Activated gamma-delta T cell (primary cell): ENCODE measurements at regions not wholly inside any gene's neighbourhood (a gene's known extent, or its start where the extent isn't known, plus 50 kb on each side); places are given as distances from the start of the nearest gene placed in this dataset.

Experiments used
- DNase-seq: peaks from one replicate; lab custom pipeline; 2025; lab: John Stamatoyannopoulos, UW

GRCh38 chr6:20313051-20313450 lies 88.6 kb upstream of the E2F3 start:
- DNase-seq, result no peak

DNA sequence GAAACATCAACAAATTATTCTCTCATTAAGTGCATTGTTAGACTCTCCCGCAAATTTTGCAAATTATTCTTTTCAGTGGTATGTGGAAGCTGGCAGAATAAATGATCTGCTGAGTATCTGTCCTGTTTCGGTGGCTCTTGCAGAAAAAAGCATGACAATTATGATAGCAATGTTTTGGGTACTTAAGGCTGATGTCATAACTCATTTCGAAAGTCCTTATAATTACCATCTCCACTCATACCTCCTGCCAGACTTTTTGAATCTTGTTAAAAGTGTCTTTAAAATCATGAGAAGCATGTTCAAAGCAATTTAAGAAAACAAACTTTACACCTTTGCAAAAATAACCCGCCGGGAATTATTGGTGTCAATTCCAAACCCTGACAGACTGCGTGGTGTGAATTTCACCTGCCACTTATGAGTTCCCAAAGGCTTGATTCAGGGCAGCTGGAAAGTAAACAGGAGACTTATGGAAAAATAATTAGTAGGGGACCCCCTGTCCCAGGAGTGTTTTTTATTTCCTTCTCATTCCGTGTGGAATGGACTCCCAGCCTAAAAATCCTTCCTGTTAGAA lies 87.6 kb upstream of the E2F3 start:
- no peak for DNase-seq

DNA sequence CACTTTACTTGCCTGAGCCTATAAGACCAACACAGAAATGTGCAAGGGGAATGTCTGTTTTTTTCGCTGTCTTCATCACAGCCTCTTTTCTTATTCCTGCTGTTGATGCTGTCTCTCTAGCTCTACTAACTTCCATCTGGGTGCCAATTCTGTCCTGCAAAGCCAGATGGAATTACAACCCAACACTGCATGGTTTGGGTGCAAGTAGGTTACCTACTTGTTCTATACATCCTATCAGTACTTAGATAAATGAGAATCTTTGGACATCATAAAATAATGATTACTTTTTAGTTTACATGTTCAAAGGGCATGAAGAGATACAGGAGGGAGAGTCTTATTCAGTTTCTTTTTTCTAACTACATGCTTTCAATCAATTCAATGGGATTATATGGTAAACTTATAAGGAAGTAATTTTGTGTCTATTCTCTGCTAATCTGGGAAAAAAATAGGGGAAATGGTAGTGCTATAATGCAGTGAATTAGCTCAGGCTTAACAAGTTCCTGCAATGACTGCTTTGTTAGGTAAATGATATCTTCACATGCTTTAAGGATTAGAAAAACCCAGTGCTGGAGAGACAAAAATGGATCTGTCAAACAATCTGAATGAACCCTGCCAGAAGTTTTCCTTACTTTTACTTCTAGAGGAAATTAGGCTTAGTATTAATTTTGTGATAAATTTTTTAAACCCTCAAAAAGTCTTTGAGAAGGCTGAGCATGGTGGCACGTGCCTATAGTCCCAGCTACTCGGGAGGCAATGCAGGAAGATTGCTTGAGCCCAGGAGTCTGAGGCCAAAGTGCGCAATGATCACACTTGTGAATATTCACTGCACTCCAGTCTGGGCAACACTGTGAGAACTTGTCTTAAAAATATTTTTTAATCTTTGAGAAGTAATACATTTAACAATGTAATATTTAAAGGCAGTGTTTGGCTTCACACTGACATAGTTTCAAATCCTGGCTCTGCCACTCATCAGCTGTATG lies 86.5 kb upstream of the E2F3 start:
- DNase-seq, result no peak

DNA sequence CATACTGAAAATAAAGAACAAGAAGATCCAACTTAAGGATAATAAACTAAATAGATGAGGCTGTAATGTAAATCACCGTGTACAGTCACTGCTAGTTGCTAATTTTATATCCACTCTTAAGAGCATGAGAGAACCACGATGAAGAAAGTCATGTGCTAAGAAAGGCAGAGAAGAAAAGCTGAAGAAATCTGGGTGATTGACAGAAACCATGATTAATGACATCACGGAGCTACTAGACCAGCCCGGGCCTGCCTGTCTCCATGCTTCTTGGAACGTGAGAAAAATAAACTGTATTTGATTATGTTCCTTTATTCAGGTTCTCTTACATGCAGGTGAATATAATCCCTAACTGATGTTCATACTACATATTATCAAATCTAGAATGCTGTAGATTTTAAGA lies 84.2 kb upstream of the E2F3 start:
- no peak for DNase-seq

GRCh38 chr6:20318851-20319387 lies 82.8 kb upstream of the E2F3 start:
- no peak for DNase-seq

- peak; percentile 38 for DNase-seq
Observed at GRCh38 chr6:20319520-20320357, 81.9 kb upstream of the E2F3 start.

- no peak for DNase-seq
Observed at GRCh38 chr6:20325641-20326421, 75.8 kb upstream of the E2F3 start.

DNA sequence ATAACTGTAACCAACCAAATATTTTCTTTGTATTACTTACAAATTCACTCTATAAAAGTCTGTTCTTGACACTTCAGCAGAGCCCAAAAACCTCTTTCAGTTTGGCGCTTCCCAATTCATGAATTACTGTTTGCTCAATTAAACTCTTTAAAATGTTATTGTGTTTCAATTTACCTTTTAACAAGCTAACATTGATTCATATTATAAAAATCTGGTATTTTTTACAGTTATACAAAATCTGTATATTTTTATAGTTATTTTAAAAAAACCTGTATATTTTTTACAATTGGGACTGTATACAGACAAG lies 75.3 kb upstream of the E2F3 start:
- DNase-seq, result no peak

- DNase-seq, result no peak
Observed at GRCh38 chr6:20327141-20327540, 74.5 kb upstream of the E2F3 start.

DNA sequence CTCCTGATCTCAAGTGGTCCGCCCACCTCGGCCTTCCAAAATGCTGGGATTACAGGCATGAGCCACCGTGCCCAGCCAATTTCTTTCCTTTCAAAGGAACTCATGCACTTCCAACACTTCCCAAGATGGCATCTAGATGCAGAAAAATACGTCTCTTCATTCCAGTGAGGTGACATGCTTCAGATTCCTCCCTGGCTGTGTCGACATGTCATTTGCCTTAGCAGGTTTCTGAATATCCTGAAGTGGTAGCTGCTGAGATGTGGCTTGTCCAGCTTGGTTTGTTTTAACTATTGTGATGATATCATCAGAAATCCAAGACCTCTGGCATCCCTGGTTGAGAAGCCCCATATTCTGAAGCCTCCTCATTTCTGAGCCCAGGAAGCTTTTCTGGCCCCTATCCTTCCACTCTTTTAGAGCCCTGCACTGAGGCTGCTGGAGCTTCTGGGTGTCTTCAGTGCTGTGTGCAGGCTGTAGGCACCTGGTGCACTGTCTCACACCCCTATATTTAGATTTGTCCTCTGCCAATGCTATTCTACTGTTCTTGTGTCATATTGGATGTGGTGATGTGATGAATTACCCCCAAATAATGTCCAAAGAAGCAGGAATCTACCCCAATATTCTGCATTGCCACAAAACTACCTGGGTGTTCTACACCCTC lies 73.3 kb upstream of the E2F3 start:
- no peak for DNase-seq

DNA sequence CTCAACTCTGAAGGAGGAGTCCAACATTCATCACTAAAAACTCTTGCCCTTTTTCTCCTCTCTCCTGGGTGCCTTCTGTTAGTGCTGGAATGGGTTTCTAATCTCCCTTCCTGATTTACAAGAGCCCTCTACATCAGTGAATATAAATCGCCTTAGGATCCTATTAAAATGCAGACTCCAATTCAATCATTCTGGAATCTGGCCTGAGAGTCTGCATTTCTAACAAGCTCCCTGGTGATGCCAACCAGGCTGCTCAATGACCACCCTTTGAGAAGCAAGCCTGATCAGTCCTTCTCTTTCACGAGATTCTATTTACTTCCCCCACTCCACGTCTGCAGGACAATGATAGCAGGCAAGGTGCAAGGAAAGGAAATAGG lies 72.8 kb upstream of the E2F3 start:
- no peak for DNase-seq

- DNase-seq, result no peak
Observed at GRCh38 chr6:20331042-20331441, 70.6 kb upstream of the E2F3 start.

DNA sequence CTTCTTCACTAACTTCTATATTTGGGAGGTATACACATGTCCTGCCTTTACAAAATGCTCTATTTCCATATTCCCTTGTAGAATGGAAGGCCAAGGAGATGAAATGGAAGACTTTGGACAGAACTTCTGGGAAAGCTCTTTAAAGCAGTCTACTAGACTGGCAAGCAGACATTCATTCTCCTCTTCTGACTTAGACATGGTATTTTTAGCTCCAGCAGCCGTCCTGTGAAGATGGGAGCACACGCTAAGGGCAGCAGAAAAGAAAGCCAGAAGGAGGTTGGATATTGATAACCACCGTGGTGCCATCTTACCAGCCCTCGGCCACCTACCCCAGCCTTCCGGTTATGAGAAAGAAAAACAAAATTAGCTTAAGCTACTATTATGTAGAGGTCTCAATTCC lies 70.1 kb upstream of the E2F3 start:
- DNase-seq, result no peak

- no peak for DNase-seq
Observed at GRCh38 chr6:20332441-20333006, 69.2 kb upstream of the E2F3 start.

DNA sequence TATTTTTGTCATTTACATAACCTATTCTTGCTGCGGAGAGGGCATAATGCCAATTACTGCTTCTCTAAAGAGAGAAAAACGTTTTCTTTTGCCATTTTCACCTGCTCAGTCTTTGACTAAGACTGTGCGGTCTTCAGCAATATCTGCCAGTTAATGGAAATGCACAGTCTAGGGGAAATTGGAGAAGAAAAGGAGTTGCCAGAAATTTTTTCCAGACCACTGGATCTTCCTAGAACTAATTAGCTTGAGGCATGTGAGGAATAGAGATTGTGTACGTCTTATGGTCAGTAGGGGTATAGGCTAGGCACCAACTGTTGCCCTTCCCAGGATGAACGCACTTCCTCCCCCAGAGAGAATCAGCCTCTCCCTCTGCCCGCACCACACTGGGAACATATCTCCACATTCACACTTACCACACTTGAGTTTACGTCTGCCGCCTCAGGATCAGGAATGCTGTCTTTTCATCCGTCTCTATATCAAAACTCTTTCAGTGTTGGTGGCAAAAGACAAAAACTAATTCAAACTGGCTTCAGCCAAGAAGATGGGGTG lies 67.9 kb upstream of the E2F3 start:
- DNase-seq, result no peak

- DNase-seq, result no peak
Observed at GRCh38 chr6:20334334-20334733, 67.3 kb upstream of the E2F3 start.

GRCh38 chr6:20334962-20335361 lies 66.7 kb upstream of the E2F3 start:
- DNase-seq, result no peak

- DNase-seq, result no peak
Observed at GRCh38 chr6:20335872-20336271, 65.8 kb upstream of the E2F3 start.

DNA sequence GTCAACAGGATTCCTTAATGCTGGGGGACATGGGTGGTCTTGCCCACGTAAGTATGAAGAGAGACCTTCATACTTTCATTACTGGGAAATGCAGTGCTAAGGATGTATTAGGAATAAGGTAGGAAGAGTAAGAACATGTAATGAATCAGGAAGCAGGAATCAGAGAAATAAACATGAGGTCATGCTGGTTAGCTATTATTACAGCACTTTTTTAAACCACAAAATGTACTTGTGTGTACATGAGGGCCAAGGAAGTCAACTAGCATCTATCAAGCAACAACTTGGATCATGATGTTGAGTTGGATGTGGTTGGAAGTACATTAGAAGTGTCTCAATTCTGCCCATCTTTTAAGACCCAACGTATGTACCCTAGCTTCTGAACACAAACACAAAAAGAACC lies 63.5 kb upstream of the E2F3 start:
- DNase-seq, result no peak

DNA sequence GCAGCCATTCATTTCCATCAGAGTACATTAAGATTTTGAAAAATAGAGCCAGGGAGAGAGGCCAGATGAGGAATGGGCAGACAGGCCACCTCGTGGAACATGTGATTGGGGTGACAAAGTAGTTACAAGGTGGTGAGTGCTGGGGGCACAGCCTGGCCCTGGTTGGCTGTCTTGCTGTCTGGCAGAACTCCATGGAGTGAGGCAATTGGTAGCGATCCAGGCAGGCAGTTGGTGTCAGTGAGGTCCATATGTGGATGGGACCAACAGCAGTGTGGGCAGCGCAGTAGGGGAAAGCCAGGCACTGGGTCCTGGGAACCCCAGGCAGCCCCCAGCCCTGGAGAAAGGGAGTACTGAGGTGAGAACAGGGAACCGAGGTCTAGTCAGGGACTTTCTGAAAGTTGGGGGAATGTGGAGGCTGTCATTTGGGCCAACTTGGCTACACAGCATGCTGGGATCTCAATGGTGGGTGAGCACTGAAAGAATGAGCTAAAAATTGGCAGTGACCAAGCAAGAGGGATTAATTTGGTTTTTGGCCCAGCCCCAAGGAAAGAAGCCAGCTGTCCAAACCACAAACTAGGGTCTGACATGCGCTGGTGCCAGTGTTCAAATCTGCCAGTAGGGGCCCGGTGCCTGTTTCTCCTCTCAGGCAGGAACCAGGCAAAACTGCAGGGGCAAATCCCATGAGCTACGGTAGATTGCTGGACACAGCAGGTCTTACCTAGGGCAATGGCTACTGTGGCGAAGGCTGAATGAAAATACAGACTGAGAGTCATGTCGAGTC lies 61.4 kb upstream of the E2F3 start:
- DNase-seq, result no peak
